Subcutaneous abdominal adipose tissue (tissue), 5 donors: ENCODE measurements at regions not wholly inside any gene's neighbourhood (a gene's known extent, or its start where the extent isn't known, plus 50 kb on each side); places are given as distances from the start of the nearest gene placed in this dataset.

Experiments used
- H3K27ac ChIP-seq: one replicate; pipeline ENCODE4 v1.7.0; 2013; ENCODE audit warnings: low read depth, mild to moderate bottlenecking, inconsistent platforms, low read length, moderate library complexity
- H3K27me3 ChIP-seq, 5 donors: one replicate each; pipeline ENCODE4 v1.7.0; 2013; ENCODE audit warnings: low read length in 5 of 5, inconsistent platforms in 1 of 5; ENCODE audit not compliant: control insufficient read depth in 5 of 5, insufficient read depth in 4 of 5
- H3K36me3 ChIP-seq, 5 donors: one replicate each; pipeline ENCODE4 v1.7.0; 2013; ENCODE audit warnings: low read length in 5 of 5; ENCODE audit not compliant: control insufficient read depth in 5 of 5, insufficient read depth in 5 of 5
- H3K4me1 ChIP-seq, 5 donors: one replicate each; pipeline ENCODE4 v1.7.0; 2013; ENCODE audit warnings: low read length in 5 of 5, mild to moderate bottlenecking in 3 of 5, moderate library complexity in 1 of 5; ENCODE audit not compliant: control insufficient read depth in 5 of 5, insufficient read depth in 5 of 5
- H3K4me3 ChIP-seq, 5 donors: one replicate each; pipeline ENCODE4 v1.7.0; 2013; ENCODE audit warnings: low read length in 5 of 5, low read depth in 1 of 5
- H3K9ac ChIP-seq, 5 donors: one replicate each; pipeline ENCODE4 v1.7.0; 2013; ENCODE audit warnings: low read length in 5 of 5, mild to moderate bottlenecking in 4 of 5, moderate library complexity in 3 of 5
- H3K9me3 ChIP-seq, 5 donors: one replicate each; pipeline ENCODE4 v1.7.0; 2013; ENCODE audit warnings: low read length in 5 of 5; ENCODE audit not compliant: control insufficient read depth in 5 of 5
- donor health status: healthy.
- donor health status: healthy.
- donor health status: healthy.
- donor health status: healthy.
- donor health status: healthy.

- H3K27me3 ChIP-seq: no peaks in the 10 kb centered on the region
- no peaks in the 10 kb centered on the region for H3K36me3 ChIP-seq
- no peak overlapping the region for H3K9ac ChIP-seq
- H3K27ac ChIP-seq: no peak overlapping the region
- H3K4me3 ChIP-seq: no peak overlapping the region
- H3K4me1 ChIP-seq: peaks cover 0 to 7% (median 0%) of the 10 kb centered on the region in 5 donors
- H3K9me3 ChIP-seq: no peaks in the 10 kb centered on the region
Measured at GRCh38 chr5:118556792-118557191, 431.6 kb downstream of the DTWD2 start.

- H3K36me3 ChIP-seq: no peaks in the 10 kb centered on the region
- H3K27me3 ChIP-seq: no peaks in the 10 kb centered on the region
- no peaks in the 10 kb centered on the region for H3K9me3 ChIP-seq
- no peak overlapping the region for H3K4me3 ChIP-seq
- H3K9ac ChIP-seq: no peak overlapping the region
- H3K27ac ChIP-seq: no peak overlapping the region
- H3K4me1 ChIP-seq: peaks cover 0 to 7% (median 0%) of the 10 kb centered on the region in 5 donors
Measured at GRCh38 chr5:118555727-118556126, 432.6 kb downstream of the DTWD2 start.

GRCh38 chr5:118554981-118555380 lies 433.4 kb downstream of the DTWD2 start:
- Histone ChIP-seq H3K27ac (no peak overlapping the region), H3K27me3 (no peaks in the 10 kb centered on the region), H3K4me3 (no peak overlapping the region), H3K9ac (no peak overlapping the region), H3K36me3 (no peaks in the 10 kb centered on the region), H3K9me3 (no peaks in the 10 kb centered on the region), H3K4me1 (peaks cover 0 to 7% (median 0%) of the 10 kb centered on the region in 5 donors)

- no peak overlapping the region for H3K4me3 ChIP-seq
- H3K4me1 ChIP-seq: peaks cover 0 to 7% (median 0%) of the 10 kb centered on the region in 5 donors
- no peaks in the 10 kb centered on the region for H3K27me3 ChIP-seq
- no peaks in the 10 kb centered on the region for H3K9me3 ChIP-seq
- no peak overlapping the region for H3K9ac ChIP-seq
- no peaks in the 10 kb centered on the region for H3K36me3 ChIP-seq
- no peak overlapping the region for H3K27ac ChIP-seq
Measured at GRCh38 chr5:118554241-118554640, 434.1 kb downstream of the DTWD2 start.

- H3K27ac ChIP-seq: no peak overlapping the region
- peak overlapping the region in 1 of 5 donors; percentile 4 for H3K4me3 ChIP-seq
- H3K9ac ChIP-seq: no peak overlapping the region
- no peaks in the 10 kb centered on the region for H3K27me3 ChIP-seq
- no peaks in the 10 kb centered on the region for H3K36me3 ChIP-seq
- peaks cover 0 to 7% (median 0%) of the 10 kb centered on the region in 5 donors for H3K4me1 ChIP-seq
- H3K9me3 ChIP-seq: no peaks in the 10 kb centered on the region
Measured at GRCh38 chr5:118553662-118554061, 434.7 kb downstream of the DTWD2 start.

- Histone ChIP-seq H3K9ac (no peak overlapping the region), H3K36me3 (no peaks in the 10 kb centered on the region), H3K9me3 (no peaks in the 10 kb centered on the region), H3K27me3 (no peaks in the 10 kb centered on the region), H3K27ac (no peak overlapping the region), H3K4me3 (no peak overlapping the region), H3K4me1 (peaks cover 0 to 7% (median 0%) of the 10 kb centered on the region in 5 donors)
Measured at GRCh38 chr5:118552731-118553360, 435.5 kb downstream of the DTWD2 start.

GRCh38 chr5:118552146-118552545 lies 436.2 kb downstream of the DTWD2 start:
- H3K27ac ChIP-seq: no peak overlapping the region
- H3K9me3 ChIP-seq: no peaks in the 10 kb centered on the region
- no peak overlapping the region for H3K4me3 ChIP-seq
- H3K4me1 ChIP-seq: peaks cover 0 to 7% (median 0%) of the 10 kb centered on the region in 5 donors
- no peak overlapping the region for H3K9ac ChIP-seq
- H3K36me3 ChIP-seq: no peaks in the 10 kb centered on the region
- no peaks in the 10 kb centered on the region for H3K27me3 ChIP-seq

- no peaks in the 10 kb centered on the region for H3K9me3 ChIP-seq
- no peaks in the 10 kb centered on the region for H3K27me3 ChIP-seq
- no peak overlapping the region for H3K9ac ChIP-seq
- H3K4me1 ChIP-seq: peaks cover 0 to 7% (median 0%) of the 10 kb centered on the region in 5 donors
- no peak overlapping the region for H3K27ac ChIP-seq
- no peak overlapping the region for H3K4me3 ChIP-seq
- no peaks in the 10 kb centered on the region for H3K36me3 ChIP-seq
Measured at GRCh38 chr5:118551716-118552115, 436.6 kb downstream of the DTWD2 start.

- H3K4me1 ChIP-seq: peaks cover 0 to 7% (median 0%) of the 10 kb centered on the region in 5 donors
- no peak overlapping the region for H3K27ac ChIP-seq
- H3K4me3 ChIP-seq: no peak overlapping the region
Measured at GRCh38 chr5:118551031-118551430, 437.3 kb downstream of the DTWD2 start.

GRCh38 chr5:118548761-118549720 lies 439.3 kb downstream of the DTWD2 start:
- Histone ChIP-seq H3K9me3 (no peaks in the 10 kb centered on the region), H3K4me3 (no peak overlapping the region), H3K27me3 (no peaks in the 10 kb centered on the region), H3K9ac (no peak overlapping the region), H3K27ac (no peak overlapping the region), H3K4me1 (peaks cover 0 to 7% (median 0%) of the 10 kb centered on the region in 5 donors), H3K36me3 (no peaks in the 10 kb centered on the region)

More at GRCh38 chr5:118551031-118551430, 437.3 kb downstream of the DTWD2 start:
- Histone ChIP-seq H3K36me3 (no peaks in the 10 kb centered on the region), H3K27me3 (no peaks in the 10 kb centered on the region), H3K9ac (no peak overlapping the region), H3K9me3 (no peaks in the 10 kb centered on the region)
